Thymus (tissue), 11 donors: ENCODE measurements at regions not wholly inside any gene's neighbourhood (a gene's known extent, or its start where the extent isn't known, plus 50 kb on each side); places are given as distances from the start of the nearest gene placed in this dataset.

Experiments
- DNase-seq, 9 donors: peaks; one replicate each; pipeline ENCODE4 v3.0.0-alpha.2; 2013; ENCODE audit warnings: low spot score in 9 of 9, low read depth in 6 of 9, missing footprints in 1 of 9
- H3K27ac ChIP-seq, 2 donors: one replicate each; pipeline ENCODE4 v1.5.1; 2013; ENCODE audit warnings: control low read depth in 1 of 2, low read depth in 1 of 2, low read length in 1 of 2, mild to moderate bottlenecking in 1 of 2, moderate library complexity in 1 of 2
- H3K27me3 ChIP-seq, 2 donors: one replicate each; pipeline ENCODE4 v1.5.1; 2013; ENCODE audit warnings: low read length in 1 of 2; ENCODE audit not compliant: control insufficient read depth in 2 of 2, insufficient read depth in 1 of 2
- H3K36me3 ChIP-seq, 2 donors: one replicate each; pipeline ENCODE4 v1.5.1; 2013; ENCODE audit warnings: low read length in 1 of 2, mild to moderate bottlenecking in 1 of 2, moderate library complexity in 1 of 2; ENCODE audit not compliant: control insufficient read depth in 2 of 2, insufficient read depth in 2 of 2
- H3K4me1 ChIP-seq, 2 donors: one replicate each; pipeline ENCODE4 v1.5.1; 2013; ENCODE audit warnings: low read length in 2 of 2; ENCODE audit not compliant: control insufficient read depth in 2 of 2, insufficient read depth in 2 of 2
- H3K4me3 ChIP-seq, 2 donors: one replicate each; pipeline ENCODE4 v1.5.1; 2013; ENCODE audit warnings: low read length in 2 of 2, control low read depth in 1 of 2, mild to moderate bottlenecking in 1 of 2
- H3K9me3 ChIP-seq, 2 donors: one replicate each; pipeline ENCODE4 v1.5.1; 2013; ENCODE audit warnings: low read length in 1 of 2, mild to moderate bottlenecking in 1 of 2; ENCODE audit not compliant: control insufficient read depth in 2 of 2, insufficient read depth in 1 of 2
- WGBS: extraction: QIAGEN DNeasy Blood & Tissue Kit; methylation state at CpG from one replicate; pipeline ENCODE4 v1.1.7; 2013; 5-methylcytosine and 5-hydroxymethylcytosine counted together
- donor health status: healthy.

DNA sequence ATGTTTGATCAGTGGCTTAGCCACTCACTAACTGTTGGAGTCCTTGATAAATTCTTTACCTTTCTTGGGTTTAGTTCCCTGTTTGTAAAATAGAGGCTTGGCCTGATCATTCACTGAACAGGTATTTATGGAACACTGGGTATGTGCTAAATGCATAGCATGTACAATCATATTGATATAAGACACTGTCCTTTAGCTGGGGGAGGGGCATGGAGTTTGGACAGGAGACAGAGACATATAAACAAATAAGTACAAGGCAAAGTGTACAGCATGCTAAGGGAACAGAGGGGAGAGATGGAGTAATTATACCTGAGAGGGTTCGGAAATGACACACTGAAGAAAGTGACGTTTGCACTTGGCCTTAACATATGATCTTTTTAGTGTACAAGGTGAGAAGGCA, 124.3 kb upstream of the CACNA1E start:
- 94% methylated on average over 2 of the region's 2 CpGs for WGBS
- Histone ChIP-seq H3K36me3 (no peaks in the 10 kb centered on the region), H3K27ac (no peak overlapping the region), H3K9me3 (no peaks in the 10 kb centered on the region), H3K4me3 (no peak overlapping the region), H3K4me1 (no peaks in the 10 kb centered on the region), H3K27me3 (peaks cover 0 to 2% of the 10 kb centered on the region in 2 donors)
- no peak for DNase-seq

DNA sequence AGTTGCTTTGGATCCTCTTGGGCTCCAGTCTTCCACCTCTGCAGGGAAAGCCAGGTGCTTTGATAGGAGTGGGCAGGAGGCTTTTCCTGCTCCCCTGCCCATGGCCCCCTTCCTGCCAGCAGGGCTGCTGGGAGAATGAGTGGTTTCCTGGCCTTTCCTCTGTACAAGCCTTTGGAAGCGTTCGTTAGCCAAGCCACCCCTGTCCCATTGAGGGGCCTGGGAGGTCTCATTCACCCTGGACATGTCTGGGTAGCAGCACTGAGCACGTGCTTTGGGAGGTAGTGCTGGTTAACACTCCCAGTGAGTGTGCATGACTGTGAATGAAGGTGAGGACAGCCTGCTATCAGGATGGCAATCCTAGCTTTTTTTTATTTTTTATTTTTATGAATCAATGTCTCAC, 118.5 kb upstream of the CACNA1E start:
- Histone ChIP-seq H3K4me1 (no peaks in the 10 kb centered on the region), H3K9me3 (no peaks in the 10 kb centered on the region), H3K36me3 (no peaks in the 10 kb centered on the region), H3K27ac (no peak overlapping the region), H3K27me3 (no peaks in the 10 kb centered on the region), H3K4me3 (no peak overlapping the region)
- 85% methylated on average over 3 of the region's 3 CpGs for WGBS
- no peak for DNase-seq

DNA sequence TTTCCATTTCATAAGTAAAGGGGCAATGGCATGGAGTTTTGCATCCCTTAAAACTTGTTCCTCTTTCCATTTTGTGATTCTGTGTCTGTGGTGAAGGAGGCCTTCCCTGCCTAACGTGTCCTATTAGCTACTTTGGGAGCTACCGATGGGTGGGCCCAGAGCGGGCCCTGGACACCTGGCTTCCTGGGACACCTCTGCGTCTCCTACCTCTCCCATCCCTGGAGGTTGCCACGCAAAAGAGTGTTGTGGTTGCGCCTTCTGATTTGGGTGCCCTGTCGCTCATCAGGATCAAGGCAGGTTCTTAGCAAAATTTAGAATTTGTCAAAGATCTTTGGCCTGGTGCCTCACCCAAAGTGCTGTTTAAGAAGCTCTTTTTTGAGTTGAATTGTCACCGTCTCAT, 116.4 kb upstream of the CACNA1E start:
- H3K36me3 ChIP-seq = no peaks in the 10 kb centered on the region
- H3K4me3 ChIP-seq = no peak overlapping the region
- H3K27ac ChIP-seq = no peak overlapping the region
- no peaks in the 10 kb centered on the region for H3K4me1 ChIP-seq
- 94% methylated on average over 8 of the region's 8 CpGs for WGBS
- H3K9me3 ChIP-seq = no peaks in the 10 kb centered on the region
- no peak for DNase-seq
- no peaks in the 10 kb centered on the region for H3K27me3 ChIP-seq

DNA sequence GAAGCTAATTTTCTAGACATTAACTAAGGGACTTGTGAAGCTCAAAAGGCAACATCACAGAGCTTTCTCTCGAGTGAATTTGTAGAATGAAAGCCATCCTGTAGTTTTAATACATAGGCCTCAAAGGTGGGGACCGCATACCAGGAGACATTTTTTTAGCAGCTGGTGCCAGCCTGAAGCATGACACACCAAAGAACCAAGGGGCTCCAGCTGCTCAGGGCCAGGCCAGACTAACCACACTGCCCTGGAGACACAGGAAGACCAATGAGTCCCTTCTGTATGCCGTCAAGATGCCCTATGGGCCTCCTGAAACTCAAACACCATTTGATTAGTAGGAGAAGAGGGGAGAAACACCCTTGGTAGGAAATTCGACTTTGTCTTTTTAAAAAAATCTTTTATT, 113.9 kb upstream of the CACNA1E start:
- H3K4me1 ChIP-seq = no peaks in the 10 kb centered on the region
- H3K4me3 ChIP-seq = no peak overlapping the region
- 89% methylated on average over 4 of the region's 4 CpGs for WGBS
- no peaks in the 10 kb centered on the region for H3K36me3 ChIP-seq
- H3K27ac ChIP-seq = no peak overlapping the region
- no peaks in the 10 kb centered on the region for H3K27me3 ChIP-seq
- no peaks in the 10 kb centered on the region for H3K9me3 ChIP-seq
- no peak for DNase-seq

DNA sequence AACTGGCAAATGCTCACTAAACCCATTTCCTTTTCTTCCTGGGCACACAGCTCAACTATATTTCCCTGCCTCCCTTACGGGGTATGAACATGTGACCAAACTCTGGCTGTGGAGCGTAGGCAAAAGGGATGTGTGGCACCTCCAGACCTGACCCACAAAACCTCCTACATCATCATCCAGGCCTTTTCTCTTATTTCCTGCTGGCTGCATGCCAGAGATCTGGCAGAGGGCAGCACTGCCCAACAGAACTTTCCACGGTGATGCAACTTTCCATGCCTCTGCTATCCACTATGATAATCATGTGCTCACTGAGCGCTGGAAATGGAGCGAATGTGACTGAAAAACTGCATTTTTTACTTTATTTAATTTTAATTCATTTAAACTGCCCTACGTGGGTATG, 99.6 kb upstream of the CACNA1E start:
- H3K9me3 ChIP-seq = no peaks in the 10 kb centered on the region
- DNase-seq = no peak
- H3K27me3 ChIP-seq = no peaks in the 10 kb centered on the region
- H3K27ac ChIP-seq = no peak overlapping the region
- H3K4me1 ChIP-seq = no peaks in the 10 kb centered on the region
- H3K4me3 ChIP-seq = no peak overlapping the region
- no peaks in the 10 kb centered on the region for H3K36me3 ChIP-seq
- 75% methylated on average over 6 of the region's 6 CpGs for WGBS

DNA sequence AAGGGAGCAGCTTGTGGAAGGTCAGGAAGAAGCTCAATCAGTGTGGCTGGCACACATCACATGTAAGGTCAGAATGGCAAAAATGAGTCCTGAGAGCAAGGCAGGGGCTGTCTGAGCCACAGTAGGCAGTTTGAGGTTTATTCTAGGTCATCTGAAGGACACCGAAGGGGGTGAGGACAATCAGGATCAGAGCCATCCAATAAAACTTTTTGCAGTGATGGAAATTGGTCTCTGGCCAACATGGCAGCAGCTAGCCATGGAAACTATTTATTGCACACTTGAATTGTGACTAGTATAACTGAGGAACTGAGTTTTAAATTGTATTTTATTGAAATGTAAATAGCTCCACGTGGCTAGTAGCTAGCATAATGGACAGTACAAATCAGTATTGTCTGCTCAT, 97.0 kb upstream of the CACNA1E start:
- no peak for DNase-seq

DNA sequence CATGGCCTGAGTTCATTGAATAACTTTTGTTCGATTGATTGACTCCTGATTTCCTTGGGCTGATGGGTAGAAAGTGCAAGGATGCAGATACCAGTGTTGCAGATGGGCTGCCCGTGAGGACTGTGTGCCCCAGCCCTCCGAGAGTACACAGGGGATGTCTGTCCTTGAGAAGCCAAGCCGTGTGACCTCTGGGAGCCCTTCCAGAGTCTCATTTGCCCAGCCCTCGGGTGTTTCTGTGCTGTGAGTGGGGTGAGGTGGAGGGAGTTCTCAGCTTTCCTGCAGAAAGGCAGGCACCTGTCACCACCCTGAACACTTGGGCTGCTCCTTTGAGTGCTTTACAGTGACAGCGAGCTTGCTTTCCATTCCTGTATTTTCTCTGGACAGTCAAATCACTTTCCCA, 96.4 kb upstream of the CACNA1E start:
- Histone ChIP-seq H3K9me3 (no peaks in the 10 kb centered on the region), H3K4me1 (no peaks in the 10 kb centered on the region), H3K4me3 (no peak overlapping the region), H3K36me3 (no peaks in the 10 kb centered on the region), H3K27ac (no peak overlapping the region), H3K27me3 (no peaks in the 10 kb centered on the region)
- 89% methylated on average over 6 of the region's 6 CpGs for WGBS
- DNase-seq = no peak

More for the DNA sequence above, 97.0 kb upstream of the CACNA1E start:
- 61% methylated on average over 2 of the region's 2 CpGs for WGBS
- H3K27ac ChIP-seq = no peak overlapping the region
- no peaks in the 10 kb centered on the region for H3K27me3 ChIP-seq
- H3K9me3 ChIP-seq = no peaks in the 10 kb centered on the region
- H3K4me1 ChIP-seq = no peaks in the 10 kb centered on the region
- H3K36me3 ChIP-seq = no peaks in the 10 kb centered on the region
- H3K4me3 ChIP-seq = no peak overlapping the region

DNA sequence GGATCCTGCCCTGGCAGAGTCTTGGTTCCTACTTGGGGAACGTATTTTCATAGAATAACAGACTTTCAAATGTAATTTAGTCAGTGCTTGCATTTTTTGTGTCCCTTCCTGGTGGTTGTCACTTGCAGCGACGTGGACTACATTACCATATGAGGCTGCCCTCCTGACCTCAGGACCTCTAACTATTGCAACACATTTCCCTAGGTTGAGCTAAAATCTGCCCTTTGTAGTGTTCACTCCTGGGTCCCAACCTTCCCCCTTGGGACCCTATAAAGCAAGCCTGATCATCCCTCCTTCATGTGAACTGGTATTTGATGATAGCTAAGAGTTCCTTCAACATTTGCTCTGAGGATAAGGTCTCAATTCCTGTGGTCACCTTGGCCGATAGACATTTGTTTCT, 95.6 kb upstream of the CACNA1E start:
- no peak for DNase-seq
- Histone ChIP-seq H3K27me3 (no peaks in the 10 kb centered on the region), H3K4me3 (no peak overlapping the region), H3K9me3 (no peaks in the 10 kb centered on the region), H3K27ac (no peak overlapping the region), H3K36me3 (no peaks in the 10 kb centered on the region), H3K4me1 (no peaks in the 10 kb centered on the region)
- WGBS = 86% methylated on average over 4 of the region's 4 CpGs

DNA sequence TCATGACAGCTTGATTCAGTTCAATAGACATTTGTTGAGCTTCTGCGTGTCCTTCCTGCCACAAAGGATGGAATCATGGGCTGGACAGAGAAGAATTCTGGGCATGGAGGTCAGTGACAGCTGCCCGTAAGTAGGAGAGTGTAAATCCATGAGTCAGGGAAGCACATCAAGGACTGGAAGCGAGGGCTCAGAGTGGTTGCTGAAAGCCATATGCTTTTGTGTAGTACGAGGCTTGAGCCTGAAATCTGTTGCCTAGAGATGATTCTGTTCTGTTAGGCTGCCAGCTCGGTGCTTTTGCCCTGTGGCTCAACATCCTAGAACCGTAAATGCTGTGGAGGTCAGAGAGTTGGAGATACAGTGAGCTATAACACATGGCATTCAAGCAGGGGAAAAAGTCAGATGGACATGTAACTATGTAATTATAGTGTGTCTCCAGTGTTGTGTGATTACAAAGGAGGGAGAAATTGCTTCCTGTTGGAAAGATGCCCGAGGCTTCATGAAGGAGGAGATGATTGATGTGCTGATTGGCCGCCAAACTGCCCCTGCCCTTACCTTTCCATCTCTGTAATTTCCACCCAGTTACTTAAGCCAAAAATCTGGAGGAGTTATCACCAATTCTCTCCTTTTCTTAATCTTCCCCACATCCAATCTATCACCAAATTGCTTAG, 92.8 kb upstream of the CACNA1E start:
- Histone ChIP-seq H3K27me3 (no peaks in the 10 kb centered on the region), H3K27ac (no peak overlapping the region), H3K4me3 (no peak overlapping the region), H3K4me1 (no peaks in the 10 kb centered on the region), H3K36me3 (no peaks in the 10 kb centered on the region), H3K9me3 (no peaks in the 10 kb centered on the region)
- no peak for DNase-seq
- WGBS = 62% methylated on average over 8 of the region's 8 CpGs
